ENCODE measurements at regions not wholly inside any gene's neighbourhood (a gene's known extent, or its start where the extent isn't known, plus 50 kb on each side); places are given as distances from the start of the nearest gene placed in this dataset.

DNA sequence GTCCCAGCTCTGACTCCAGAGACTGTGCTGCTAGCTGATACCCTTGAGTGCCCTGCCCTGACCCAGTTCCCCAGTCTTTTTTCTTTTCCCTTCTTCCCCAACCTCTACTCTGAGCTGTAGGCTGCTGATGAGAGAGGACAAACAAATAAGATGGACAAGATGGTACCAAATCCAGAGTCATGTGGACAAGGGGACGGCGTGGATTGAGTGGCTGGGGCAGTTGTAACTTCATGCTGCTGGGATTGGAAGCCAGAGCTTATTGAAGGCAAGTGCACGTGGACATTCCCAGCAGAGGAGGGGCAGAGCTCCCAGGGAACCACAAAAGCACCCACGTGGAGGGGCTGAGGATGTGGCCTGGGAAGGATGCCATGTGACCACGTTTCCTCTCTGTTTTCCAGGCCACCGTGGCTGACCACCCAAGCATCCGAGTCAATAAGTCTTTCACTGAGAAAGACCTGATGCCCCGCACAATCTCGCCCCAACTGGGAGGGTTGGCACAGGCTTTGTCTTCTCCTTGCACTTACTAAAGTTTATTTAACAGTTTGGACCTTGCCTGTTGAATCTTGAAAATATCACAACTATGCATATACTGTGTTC is 323.3 kb upstream of the ZNF507 start:
- TF ChIP-seq, protein P1, sequence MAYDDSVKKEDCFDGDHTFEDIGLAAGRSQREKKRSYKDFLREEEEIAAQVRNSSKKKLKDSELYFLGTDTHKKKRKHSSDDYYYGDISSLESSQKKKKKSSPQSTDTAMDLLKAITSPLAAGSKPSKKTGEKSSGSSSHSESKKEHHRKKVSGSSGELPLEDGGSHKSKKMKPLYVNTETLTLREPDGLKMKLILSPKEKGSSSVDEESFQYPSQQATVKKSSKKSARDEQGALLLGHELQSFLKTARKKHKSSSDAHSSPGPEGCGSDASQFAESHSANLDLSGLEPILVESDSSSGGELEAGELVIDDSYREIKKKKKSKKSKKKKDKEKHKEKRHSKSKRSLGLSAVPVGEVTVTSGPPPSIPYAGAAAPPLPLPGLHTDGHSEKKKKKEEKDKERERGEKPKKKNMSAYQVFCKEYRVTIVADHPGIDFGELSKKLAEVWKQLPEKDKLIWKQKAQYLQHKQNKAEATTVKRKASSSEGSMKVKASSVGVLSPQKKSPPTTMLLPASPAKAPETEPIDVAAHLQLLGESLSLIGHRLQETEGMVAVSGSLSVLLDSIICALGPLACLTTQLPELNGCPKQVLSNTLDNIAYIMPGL (CRISPR knock-in tag; IDR thresholded peaks at IDR 0.05; ENCODE audit: borderline replicate concordance) = no peak
- TF ChIP-seq ESRRA (IDR thresholded peaks at IDR 0.05; ENCODE audit: borderline replicate concordance, low read length) = no peak
- no peak for TF ChIP-seq ZSCAN20 (CRISPR knock-in tag; IDR thresholded peaks at IDR 0.05)
- TF ChIP-seq ZFP36 (IDR thresholded peaks at IDR 0.05; ENCODE audit: borderline replicate concordance, partially characterized antibody) = no peak
- TF ChIP-seq TP53 (CRISPR knock-in tag; IDR thresholded peaks at IDR 0.05) = no peak
- TF ChIP-seq NR3C1 (IDR thresholded peaks at IDR 0.05) = no peak
- TF ChIP-seq, protein P2, sequence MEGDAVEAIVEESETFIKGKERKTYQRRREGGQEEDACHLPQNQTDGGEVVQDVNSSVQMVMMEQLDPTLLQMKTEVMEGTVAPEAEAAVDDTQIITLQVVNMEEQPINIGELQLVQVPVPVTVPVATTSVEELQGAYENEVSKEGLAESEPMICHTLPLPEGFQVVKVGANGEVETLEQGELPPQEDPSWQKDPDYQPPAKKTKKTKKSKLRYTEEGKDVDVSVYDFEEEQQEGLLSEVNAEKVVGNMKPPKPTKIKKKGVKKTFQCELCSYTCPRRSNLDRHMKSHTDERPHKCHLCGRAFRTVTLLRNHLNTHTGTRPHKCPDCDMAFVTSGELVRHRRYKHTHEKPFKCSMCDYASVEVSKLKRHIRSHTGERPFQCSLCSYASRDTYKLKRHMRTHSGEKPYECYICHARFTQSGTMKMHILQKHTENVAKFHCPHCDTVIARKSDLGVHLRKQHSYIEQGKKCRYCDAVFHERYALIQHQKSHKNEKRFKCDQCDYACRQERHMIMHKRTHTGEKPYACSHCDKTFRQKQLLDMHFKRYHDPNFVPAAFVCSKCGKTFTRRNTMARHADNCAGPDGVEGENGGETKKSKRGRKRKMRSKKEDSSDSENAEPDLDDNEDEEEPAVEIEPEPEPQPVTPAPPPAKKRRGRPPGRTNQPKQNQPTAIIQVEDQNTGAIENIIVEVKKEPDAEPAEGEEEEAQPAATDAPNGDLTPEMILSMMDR (IDR thresholded peaks at IDR 0.05) = no peak
- no peak for TF ChIP-seq MAFK (IDR thresholded peaks at IDR 0.05; ENCODE audit: partially characterized antibody)
- no peak for TF ChIP-seq POLR2A (IDR thresholded peaks at IDR 0.05; ENCODE audit: low read length)

Data from A549 (cell line).